Hepatocyte (in vitro differentiated cells): ENCODE measurements at regions not wholly inside any gene's neighbourhood (a gene's known extent, or its start where the extent isn't known, plus 50 kb on each side); places are given as distances from the start of the nearest gene placed in this dataset.
"Not testable (repeated sequence)": the region's sequence is repeated elsewhere in the genome, so short reads cannot be mapped to it uniquely, and the experiment has no call there.

Experiments used
- DNase-seq: peaks from one replicate; pipeline ENCODE4 v3.0.0-alpha.2; 2016; ENCODE audit warnings: low spot score
- H2AFZ ChIP-seq: fragments of 200-600 bp; sonication (generic); 2 replicates; pipeline ENCODE4 v1.6.0; 2016; ENCODE audit warnings: antibody characterized with exemption, mild to moderate bottlenecking
- H3K27ac ChIP-seq: fragments of 200-600 bp; sonication (generic); 2 replicates; pipeline ENCODE4 v1.5.1; 2016; ENCODE audit warnings: mild to moderate bottlenecking
- H3K27me3 ChIP-seq: fragments of 200-600 bp; sonication (generic); 2 replicates; pipeline ENCODE4 v1.6.1; 2016
- H3K36me3 ChIP-seq: fragments of 200-600 bp; sonication (generic); replicated peaks from 2 replicates; pipeline ENCODE4 v1.5.1; 2016; ENCODE audit warnings: low read depth; ENCODE audit not compliant: insufficient read depth
- H3K4me1 ChIP-seq: fragments of 200-600 bp; sonication (generic); 2 replicates; pipeline ENCODE4 v1.5.1; 2016; ENCODE audit warnings: mild to moderate bottlenecking, moderate library complexity; ENCODE audit not compliant: insufficient read depth
- H3K4me2 ChIP-seq: fragments of 200-600 bp; sonication (generic); 2 replicates; pipeline ENCODE4 v1.6.0; 2016
- H3K4me3 ChIP-seq: fragments of 200-600 bp; sonication (generic); 2 replicates; pipeline ENCODE4 v1.5.1; 2016; ENCODE audit warnings: mild to moderate bottlenecking
- H3K79me2 ChIP-seq: fragments of 200-600 bp; sonication (generic); 2 replicates; pipeline ENCODE4 v1.6.0; 2017; ENCODE audit warnings: mild to moderate bottlenecking
- H3K9me2 ChIP-seq: fragments of 200-600 bp; sonication (generic); replicated peaks from 2 replicates; pipeline ENCODE4 v1.6.0; 2017; ENCODE audit warnings: mild to moderate bottlenecking; ENCODE audit not compliant: insufficient read depth
- H3K9me3 ChIP-seq: fragments of 200-600 bp; sonication (generic); 2 replicates; pipeline ENCODE4 v1.5.1; 2016; ENCODE audit warnings: low read depth, mild to moderate bottlenecking
- H4K20me1 ChIP-seq: fragments of 200-600 bp; sonication (generic); 2 replicates; pipeline ENCODE4 v1.6.0; 2016; ENCODE audit warnings: mild to moderate bottlenecking; ENCODE audit not compliant: insufficient read depth, poor library complexity, severe bottlenecking
- CTCF ChIP-seq: fragments of 200-600 bp; sonication (generic); IDR thresholded peaks from 2 replicates; pipeline ENCODE4 v1.5.1; 2016; ENCODE audit warnings: antibody characterized with exemption, mild to moderate bottlenecking; ENCODE audit not compliant: poor library complexity
- EZH2 ChIP-seq: fragments of 200-600 bp; sonication (generic); IDR thresholded peaks from 2 replicates; pipeline ENCODE4 v1.6.1; 2016; ENCODE audit warnings: antibody characterized with exemption, mild to moderate bottlenecking, borderline replicate concordance
- EZH2phosphoT487 ChIP-seq: fragments of 200-600 bp; sonication (generic); IDR thresholded peaks from one replicate; pipeline ENCODE4 v1.6.1; 2018; ENCODE audit warnings: antibody characterized with exemption, mild to moderate bottlenecking, low read depth, moderate library complexity; ENCODE audit not compliant: unreplicated experiment, severe bottlenecking
- WGBS: methylation state at CpG from one replicate; pipeline ENCODE4 v1.1.6; 2016; ENCODE audit warnings: low lambda C conversion rate; ENCODE audit errors: missing lambda C conversion rate; 5-methylcytosine and 5-hydroxymethylcytosine counted together

GRCh38 chr9:22217254-22217653 lies 208.1 kb upstream of the CDKN2B start:
- H4K20me1 ChIP-seq = no peaks in the 10 kb centered on the region
- H3K9me2 ChIP-seq = no peaks in the 10 kb centered on the region
- H3K9me3 ChIP-seq = no peaks in the 10 kb centered on the region
- no peaks in the 10 kb centered on the region for H3K79me2 ChIP-seq
- no peak overlapping the region for H3K4me2 ChIP-seq
- no peak for TF ChIP-seq EZH2
- TF ChIP-seq CTCF = no peak
- no peak for TF ChIP-seq EZH2phosphoT487
- no peak for DNase-seq
- H3K4me1 ChIP-seq = peaks cover 4% of the 10 kb centered on the region
- H3K27me3 ChIP-seq = no peaks in the 10 kb centered on the region
- no peaks in the 10 kb centered on the region for H3K36me3 ChIP-seq
- WGBS = 92% methylated on average over 2 of the region's 2 CpGs
- no peak overlapping the region for H3K27ac ChIP-seq
- no peak overlapping the region for H2AFZ ChIP-seq
- H3K4me3 ChIP-seq = no peak overlapping the region

GRCh38 chr9:22225856-22226255 lies 216.8 kb upstream of the CDKN2B start:
- 93% methylated on average over 9 of the region's 9 CpGs for WGBS
- H3K27ac ChIP-seq, H3K9me2 ChIP-seq, H3K4me1 ChIP-seq, H3K79me2 ChIP-seq, H3K27me3 ChIP-seq, H3K4me3 ChIP-seq, H2AFZ ChIP-seq, DNase-seq, H3K36me3 ChIP-seq, H4K20me1 ChIP-seq, H3K4me2 ChIP-seq, H3K9me3 ChIP-seq: not testable (repeated sequence)

GRCh38 chr9:22227986-22228385 lies 218.6 kb upstream of the DMRTA1 start:
- H3K79me2 ChIP-seq = no peaks in the 10 kb centered on the region
- no peak for TF ChIP-seq CTCF
- no peak for TF ChIP-seq EZH2
- TF ChIP-seq EZH2phosphoT487 = no peak

GRCh38 chr9:22228542-22228941 lies 218.1 kb upstream of the DMRTA1 start:
- TF ChIP-seq EZH2 (no peak), EZH2phosphoT487 (no peak), CTCF (peak; percentile 42)
- DNase-seq = no peak
- Histone ChIP-seq H3K9me3 (no peaks in the 10 kb centered on the region), H3K27me3 (no peaks in the 10 kb centered on the region), H2AFZ (no peak overlapping the region), H3K27ac (no peak overlapping the region), H3K79me2 (no peaks in the 10 kb centered on the region), H3K4me1 (no peaks in the 10 kb centered on the region), H4K20me1 (no peaks in the 10 kb centered on the region), H3K4me2 (no peak overlapping the region), H3K9me2 (no peaks in the 10 kb centered on the region), H3K4me3 (no peak overlapping the region), H3K36me3 (no peaks in the 10 kb centered on the region)
- 52% methylated on average over 3 of the region's 3 CpGs for WGBS

More at GRCh38 chr9:22227986-22228385, 218.6 kb upstream of the DMRTA1 start:
- Histone ChIP-seq H3K4me1 (no peaks in the 10 kb centered on the region), H4K20me1 (no peaks in the 10 kb centered on the region), H3K9me2 (no peaks in the 10 kb centered on the region), H3K4me3 (no peak overlapping the region), H2AFZ (no peak overlapping the region), H3K4me2 (no peak overlapping the region), H3K9me3 (no peaks in the 10 kb centered on the region), H3K27me3 (no peaks in the 10 kb centered on the region), H3K36me3 (no peaks in the 10 kb centered on the region), H3K27ac (no peak overlapping the region)
- DNase-seq = no peak
